ENCODE measurements at regions not wholly inside any gene's neighbourhood (a gene's known extent, or its start where the extent isn't known, plus 50 kb on each side); places are given as distances from the start of the nearest gene placed in this dataset.

- TF ChIP-seq ZNF782 (CRISPR knock-in tag; IDR thresholded peaks at IDR 0.05; ENCODE audit: borderline replicate concordance) (no peak), E2F5 (CRISPR knock-in tag; conservative IDR thresholded peaks at IDR 0.05) (no peak), PITX1 (CRISPR knock-in tag; IDR thresholded peaks at IDR 0.05) (no peak), PBX2 (CRISPR knock-in tag; IDR thresholded peaks at IDR 0.05) (no peak), ATF3 (CRISPR knock-in tag; IDR thresholded peaks at IDR 0.05) (no peak), ARID4A (CRISPR knock-in tag; IDR thresholded peaks at IDR 0.05; ENCODE audit: borderline replicate concordance) (no peak), HIC2 (CRISPR knock-in tag; IDR thresholded peaks at IDR 0.05; ENCODE audit: low read depth) (no peak)
- in situ Hi-C loops (cut with HindIII; ENCODE audit: extremely low pct_ligation_motif_present, low pct_unique_long_range_greater_than_20kb) (no loop called here), intact Hi-C loops (cut with micrococcal nuclease; ENCODE audit: unreplicated experiment) (no loop called here)
- no peak for DNase-seq (ENCODE audit: low spot score)
- Histone ChIP-seq H3K4me3 (replicated peaks in 1 of 3; ENCODE audit: insufficient read depth in 1 of 3, low read depth in 2 of 3, low read length in 3 of 3) (no peak overlapping the region), H3K9me3 (ENCODE audit: low read length) (no peaks in the 10 kb centered on the region; the same call in 1 of the 2 replicates), H3K79me2 (ENCODE audit: insufficient read depth, low read length) (no peaks in the 10 kb centered on the region), H3K36me3 (replicated peaks in 1 of 2; ENCODE audit: control insufficient read depth in 1 of 2, insufficient read depth in 2 of 2, low read length in 2 of 2) (no peaks in the 10 kb centered on the region), H3K27me3 (ENCODE audit: control insufficient read depth in 1 of 2, insufficient read depth in 2 of 2, low read length in 2 of 2) (no peaks in the 10 kb centered on the region), H3K4me1 (ENCODE audit: insufficient read depth, low read length) (no peaks in the 10 kb centered on the region), H3K4me2 (ENCODE audit: low read depth, low read length) (no peak overlapping the region), H4K20me1 (ENCODE audit: insufficient read depth, low read length) (no peaks in the 10 kb centered on the region), H3K27ac (ENCODE audit: extremely low read length, insufficient read depth, low read length) (no peak overlapping the region), H3K9ac (ENCODE audit: insufficient read depth, low read depth, low read length) (no peak overlapping the region), H2AFZ (ENCODE audit: low read length) (no peak overlapping the region)
- no peak for ATAC-seq
- BruUV-seq (replicated peaks) = no TSS peak
- WGBS (ENCODE audit: low lambda C conversion rate) = 21% methylated on average over 3 of the region's 3 CpGs
- ChIA-PET POLR2A (no interaction called here), CTCF (ENCODE audit: low intra/inter-chr PET ratio, low total read pairs) (no interaction called here)
- no peak for FAIRE-seq
These were observed 2191.2 kb downstream of the LRRC4C start for GRCh38 chr11:39268176-39268690.

All from HepG2 (cell line).